SK-N-SH treated with all-trans-retinoic acid at 6 μM for 48 hours (cell line): ENCODE measurements at regions not wholly inside any gene's neighbourhood (a gene's known extent, or its start where the extent isn't known, plus 50 kb on each side); places are given as distances from the start of the nearest gene placed in this dataset.

Source experiments
- ATAC-seq: fragments of 200-7000 bp; cut with Tn5 transposase; 3 replicates; pipeline ENCODE4 v1.9.1; 2020; ENCODE audit warnings: mild to moderate bottlenecking, moderate library complexity
- CSDC2 ChIP-seq: fragments of 250-450 bp; sonication (Bioruptor Pico); IDR thresholded peaks from 2 replicates; pipeline ENCODE4 v1.5.0; 2020; ENCODE audit warnings: mild to moderate bottlenecking, moderate library complexity
- ESRRG ChIP-seq: fragments of 250-450 bp; sonication (Bioruptor Pico); IDR thresholded peaks from 2 replicates; pipeline ENCODE4 v1.6.1; 2021; ENCODE audit warnings: mild to moderate bottlenecking
- GLIS3 ChIP-seq: fragments of 250-450 bp; sonication (Bioruptor Pico); IDR thresholded peaks from 2 replicates; pipeline ENCODE4 v1.5.0; 2020; ENCODE audit warnings: mild to moderate bottlenecking, moderate library complexity
- ISL1 ChIP-seq: fragments of 250-450 bp; sonication (Bioruptor Pico); IDR thresholded peaks from 2 replicates; pipeline ENCODE4 v2.1.2; 2022; ENCODE audit warnings: mild to moderate bottlenecking, moderate library complexity
- OSR1 ChIP-seq: fragments of 250-450 bp; sonication (Bioruptor Pico); IDR thresholded peaks from 2 replicates; pipeline ENCODE4 v1.8.0; 2022; ENCODE audit warnings: moderate library complexity, mild to moderate bottlenecking, inconsistent platforms
- PPARA ChIP-seq: fragments of 250-450 bp; sonication (Bioruptor Pico); IDR thresholded peaks from 2 replicates; pipeline ENCODE4 v1.5.0; 2020; ENCODE audit warnings: mild to moderate bottlenecking, borderline replicate concordance
- RARB ChIP-seq: fragments of 250-450 bp; sonication (Bioruptor Pico); IDR thresholded peaks from 2 replicates; pipeline ENCODE4 v1.8.0; 2021; ENCODE audit warnings: mild to moderate bottlenecking, moderate library complexity
- SNAI2 ChIP-seq: fragments of 250-450 bp; sonication (Bioruptor Pico); IDR thresholded peaks from 2 replicates; pipeline ENCODE4 v1.5.0; 2020; ENCODE audit warnings: mild to moderate bottlenecking, moderate library complexity
- TCF4 ChIP-seq: fragments of 250-450 bp; sonication (Bioruptor Pico); IDR thresholded peaks from 2 replicates; pipeline ENCODE4 v1.8.0; 2021; ENCODE audit warnings: mild to moderate bottlenecking, moderate library complexity, borderline replicate concordance
- TOX ChIP-seq: fragments of 250-450 bp; sonication (Bioruptor Pico); IDR thresholded peaks from 2 replicates; pipeline ENCODE4 v1.8.0; 2021; ENCODE audit warnings: mild to moderate bottlenecking, moderate library complexity, borderline replicate concordance
- ZC3H10 ChIP-seq: fragments of 250-450 bp; sonication (Bioruptor Pico); IDR thresholded peaks from 2 replicates; pipeline ENCODE4 v1.5.1; 2021; ENCODE audit warnings: mild to moderate bottlenecking, moderate library complexity
- ZFP3 ChIP-seq: fragments of 250-450 bp; sonication (Bioruptor Pico); IDR thresholded peaks from 2 replicates; pipeline ENCODE4 v1.5.0; 2020; ENCODE audit warnings: mild to moderate bottlenecking, moderate library complexity
- ZNF565 ChIP-seq: fragments of 450-650 bp; formaldehyde crosslinking; conservative IDR thresholded peaks from 2 replicates; pipeline ENCODE4 v1.5.0; 2020; ENCODE audit warnings: low read depth, mild to moderate bottlenecking, moderate library complexity
- ZNF70 ChIP-seq: fragments of 450-650 bp; formaldehyde crosslinking; IDR thresholded peaks from 2 replicates; pipeline ENCODE4 v1.5.0; 2020; ENCODE audit warnings: mild to moderate bottlenecking, moderate library complexity
- ZNF8 ChIP-seq: fragments of 450-650 bp; formaldehyde crosslinking; IDR thresholded peaks from 2 replicates; pipeline ENCODE4 v1.5.0; 2020; ENCODE audit warnings: mild to moderate bottlenecking, moderate library complexity
- TF ChIP-seq, protein P1 (sequence below): fragments of 250-450 bp; sonication (Bioruptor Pico); IDR thresholded peaks from 2 replicates; pipeline ENCODE4 v1.8.0; 2020; ENCODE audit warnings: mild to moderate bottlenecking, moderate library complexity, borderline replicate concordance
- TF ChIP-seq, protein P2 (sequence below): fragments of 250-450 bp; sonication (Bioruptor Pico); IDR thresholded peaks from 2 replicates; pipeline ENCODE4 v1.5.1; 2021; ENCODE audit warnings: mild to moderate bottlenecking, moderate library complexity
- TF ChIP-seq, protein P3 (sequence below): fragments of 250-450 bp; sonication (Bioruptor Pico); IDR thresholded peaks from 2 replicates; pipeline ENCODE4 v1.5.0; 2020; ENCODE audit warnings: mild to moderate bottlenecking, moderate library complexity
- TF ChIP-seq, protein P4 (sequence below): fragments of 250-450 bp; sonication (Bioruptor Pico); IDR thresholded peaks from 2 replicates; pipeline ENCODE4 v1.8.0; 2021; ENCODE audit warnings: low read depth, mild to moderate bottlenecking, moderate library complexity, borderline replicate concordance
- TF ChIP-seq, protein P5 (sequence below): fragments of 250-450 bp; sonication (Bioruptor Pico); IDR thresholded peaks from 2 replicates; pipeline ENCODE4 v1.5.1; 2020; ENCODE audit warnings: low read depth, mild to moderate bottlenecking, moderate library complexity

DNA sequence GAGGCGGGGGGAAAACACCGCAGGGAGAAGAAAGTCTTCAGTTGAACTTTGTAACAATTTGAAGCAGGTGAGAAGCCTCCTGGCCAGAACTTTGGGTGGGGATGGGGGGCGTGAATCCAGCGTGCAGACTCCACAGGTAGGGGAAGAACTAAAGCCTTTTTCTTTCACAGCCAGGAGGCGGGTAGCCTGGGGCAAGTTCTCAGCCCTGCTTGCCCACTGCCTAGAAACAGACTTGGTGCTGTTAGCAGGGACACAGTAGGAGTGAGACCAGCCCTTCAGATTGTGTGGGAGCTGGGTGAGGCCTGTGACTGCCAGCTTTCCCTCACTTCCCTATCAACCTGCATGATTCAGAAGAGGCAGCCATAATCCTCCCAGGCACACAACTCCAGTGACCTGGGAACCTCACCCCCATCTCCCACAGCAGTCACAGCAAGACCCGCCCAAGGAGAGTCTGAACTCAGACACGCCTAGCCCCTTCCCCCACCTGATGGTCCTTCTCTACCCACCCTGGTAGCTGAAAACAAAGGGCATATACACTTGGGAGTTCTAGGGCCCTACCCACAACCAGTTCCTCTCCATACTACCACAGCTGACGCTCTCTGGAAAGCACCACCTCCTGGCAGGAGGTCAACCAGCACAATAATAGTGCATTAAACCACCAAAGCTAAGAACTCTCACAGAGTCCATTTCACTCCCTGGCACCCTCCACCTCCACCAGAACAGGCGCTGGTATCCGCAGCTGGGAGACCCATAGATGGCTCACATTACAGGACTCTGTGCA, 83.5 kb upstream of the CDC42BPA start (continued):
- TF ChIP-seq, protein P1, sequence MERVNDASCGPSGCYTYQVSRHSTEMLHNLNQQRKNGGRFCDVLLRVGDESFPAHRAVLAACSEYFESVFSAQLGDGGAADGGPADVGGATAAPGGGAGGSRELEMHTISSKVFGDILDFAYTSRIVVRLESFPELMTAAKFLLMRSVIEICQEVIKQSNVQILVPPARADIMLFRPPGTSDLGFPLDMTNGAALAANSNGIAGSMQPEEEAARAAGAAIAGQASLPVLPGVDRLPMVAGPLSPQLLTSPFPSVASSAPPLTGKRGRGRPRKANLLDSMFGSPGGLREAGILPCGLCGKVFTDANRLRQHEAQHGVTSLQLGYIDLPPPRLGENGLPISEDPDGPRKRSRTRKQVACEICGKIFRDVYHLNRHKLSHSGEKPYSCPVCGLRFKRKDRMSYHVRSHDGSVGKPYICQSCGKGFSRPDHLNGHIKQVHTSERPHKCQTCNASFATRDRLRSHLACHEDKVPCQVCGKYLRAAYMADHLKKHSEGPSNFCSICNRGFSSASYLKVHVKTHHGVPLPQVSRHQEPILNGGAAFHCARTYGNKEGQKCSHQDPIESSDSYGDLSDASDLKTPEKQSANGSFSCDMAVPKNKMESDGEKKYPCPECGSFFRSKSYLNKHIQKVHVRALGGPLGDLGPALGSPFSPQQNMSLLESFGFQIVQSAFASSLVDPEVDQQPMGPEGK (CRISPR knock-in tag), result no peak
- TF ChIP-seq SNAI2 (CRISPR knock-in tag) (no peak), ZNF8 (CRISPR knock-in tag) (no peak)
- TF ChIP-seq, all 23 proteins: peak for 0

DNA sequence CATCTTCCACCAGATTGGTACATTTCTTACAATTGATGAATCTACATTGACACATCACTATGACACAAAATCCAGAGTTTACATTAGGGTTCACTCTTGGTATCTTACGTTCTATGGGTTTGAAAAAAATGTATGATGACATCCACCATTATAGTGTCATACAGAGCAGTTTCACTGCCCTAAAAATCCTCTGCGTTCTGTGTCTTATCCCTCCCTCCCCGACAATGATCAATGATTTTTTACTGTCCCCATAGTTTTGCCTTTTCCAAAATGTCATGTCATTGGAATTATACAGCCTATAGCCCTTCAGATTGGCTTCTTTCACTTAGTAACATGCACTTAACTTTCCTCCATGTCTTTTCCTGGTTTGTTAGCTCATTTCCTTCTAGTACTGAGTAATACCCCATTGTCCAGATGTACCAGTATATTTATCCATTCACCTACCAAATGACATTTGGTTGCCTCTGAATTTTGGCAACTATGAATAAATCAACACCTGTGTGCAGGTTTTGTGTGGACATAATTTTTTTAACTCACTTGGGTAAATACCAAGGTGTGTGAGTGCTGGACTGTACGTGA, 80.9 kb upstream of the CDC42BPA start:
- TF ChIP-seq PPARA (CRISPR knock-in tag), result no peak
- TF ChIP-seq, protein P2, sequence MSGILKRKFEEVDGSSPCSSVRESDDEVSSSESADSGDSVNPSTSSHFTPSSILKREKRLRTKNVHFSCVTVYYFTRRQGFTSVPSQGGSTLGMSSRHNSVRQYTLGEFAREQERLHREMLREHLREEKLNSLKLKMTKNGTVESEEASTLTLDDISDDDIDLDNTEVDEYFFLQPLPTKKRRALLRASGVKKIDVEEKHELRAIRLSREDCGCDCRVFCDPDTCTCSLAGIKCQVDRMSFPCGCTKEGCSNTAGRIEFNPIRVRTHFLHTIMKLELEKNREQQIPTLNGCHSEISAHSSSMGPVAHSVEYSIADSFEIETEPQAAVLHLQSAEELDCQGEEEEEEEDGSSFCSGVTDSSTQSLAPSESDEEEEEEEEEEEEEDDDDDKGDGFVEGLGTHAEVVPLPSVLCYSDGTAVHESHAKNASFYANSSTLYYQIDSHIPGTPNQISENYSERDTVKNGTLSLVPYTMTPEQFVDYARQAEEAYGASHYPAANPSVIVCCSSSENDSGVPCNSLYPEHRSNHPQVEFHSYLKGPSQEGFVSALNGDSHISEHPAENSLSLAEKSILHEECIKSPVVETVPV (CRISPR knock-in tag), result no peak
- TF ChIP-seq, protein P3, sequence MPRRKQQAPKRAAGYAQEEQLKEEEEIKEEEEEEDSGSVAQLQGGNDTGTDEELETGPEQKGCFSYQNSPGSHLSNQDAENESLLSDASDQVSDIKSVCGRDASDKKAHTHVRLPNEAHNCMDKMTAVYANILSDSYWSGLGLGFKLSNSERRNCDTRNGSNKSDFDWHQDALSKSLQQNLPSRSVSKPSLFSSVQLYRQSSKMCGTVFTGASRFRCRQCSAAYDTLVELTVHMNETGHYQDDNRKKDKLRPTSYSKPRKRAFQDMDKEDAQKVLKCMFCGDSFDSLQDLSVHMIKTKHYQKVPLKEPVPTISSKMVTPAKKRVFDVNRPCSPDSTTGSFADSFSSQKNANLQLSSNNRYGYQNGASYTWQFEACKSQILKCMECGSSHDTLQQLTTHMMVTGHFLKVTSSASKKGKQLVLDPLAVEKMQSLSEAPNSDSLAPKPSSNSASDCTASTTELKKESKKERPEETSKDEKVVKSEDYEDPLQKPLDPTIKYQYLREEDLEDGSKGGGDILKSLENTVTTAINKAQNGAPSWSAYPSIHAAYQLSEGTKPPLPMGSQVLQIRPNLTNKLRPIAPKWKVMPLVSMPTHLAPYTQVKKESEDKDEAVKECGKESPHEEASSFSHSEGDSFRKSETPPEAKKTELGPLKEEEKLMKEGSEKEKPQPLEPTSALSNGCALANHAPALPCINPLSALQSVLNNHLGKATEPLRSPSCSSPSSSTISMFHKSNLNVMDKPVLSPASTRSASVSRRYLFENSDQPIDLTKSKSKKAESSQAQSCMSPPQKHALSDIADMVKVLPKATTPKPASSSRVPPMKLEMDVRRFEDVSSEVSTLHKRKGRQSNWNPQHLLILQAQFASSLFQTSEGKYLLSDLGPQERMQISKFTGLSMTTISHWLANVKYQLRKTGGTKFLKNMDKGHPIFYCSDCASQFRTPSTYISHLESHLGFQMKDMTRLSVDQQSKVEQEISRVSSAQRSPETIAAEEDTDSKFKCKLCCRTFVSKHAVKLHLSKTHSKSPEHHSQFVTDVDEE (CRISPR knock-in tag), result no peak
- no peak for TF ChIP-seq ZC3H10 (CRISPR knock-in tag)
- no peak for TF ChIP-seq ZNF565 (CRISPR knock-in tag)
- TF ChIP-seq TOX (CRISPR knock-in tag), result no peak
- no peak for TF ChIP-seq ESRRG (CRISPR knock-in tag)
- no peak for TF ChIP-seq CSDC2
- TF ChIP-seq TCF4, result no peak
- no peak for TF ChIP-seq GLIS3 (CRISPR knock-in tag)
- no peak for TF ChIP-seq SNAI2 (CRISPR knock-in tag)
- no peak for TF ChIP-seq RARB (CRISPR knock-in tag)
- no peak for TF ChIP-seq OSR1 (CRISPR knock-in tag)
- no peak for ATAC-seq

DNA sequence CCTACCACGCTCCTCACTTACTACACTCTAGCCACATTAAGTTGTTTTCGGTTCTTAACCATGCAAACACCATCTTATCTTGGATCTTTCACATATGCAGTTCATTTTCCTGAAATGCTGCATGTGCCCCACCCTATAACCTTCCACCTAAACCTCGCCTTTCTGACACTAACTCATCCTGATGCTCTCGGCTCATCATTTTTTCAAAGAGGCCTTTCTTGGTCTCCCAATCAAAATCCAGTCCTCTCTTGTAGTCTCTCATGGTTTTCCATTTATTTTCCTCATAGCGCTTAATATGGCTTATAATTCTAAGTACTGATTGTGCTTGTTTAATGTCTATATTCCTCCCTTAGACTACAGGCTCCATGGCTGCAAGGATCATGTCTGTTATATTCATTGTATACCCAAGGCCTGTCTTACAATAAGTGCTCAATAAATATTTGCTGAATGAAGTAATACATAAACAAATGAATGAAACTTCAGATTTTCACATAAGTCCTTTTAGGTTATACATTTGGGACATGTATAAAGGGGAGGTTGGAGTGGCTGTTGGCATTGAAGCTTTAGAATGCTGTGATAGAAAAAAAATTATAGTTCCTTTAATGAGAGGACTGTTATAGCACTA, 79.2 kb upstream of the CDC42BPA start:
- no peak for ATAC-seq
- TF ChIP-seq ZNF8 (CRISPR knock-in tag), result no peak
- TF ChIP-seq ZNF70 (CRISPR knock-in tag), result no peak
- TF ChIP-seq, protein P2 (CRISPR knock-in tag), result no peak
- TF ChIP-seq, protein P4, sequence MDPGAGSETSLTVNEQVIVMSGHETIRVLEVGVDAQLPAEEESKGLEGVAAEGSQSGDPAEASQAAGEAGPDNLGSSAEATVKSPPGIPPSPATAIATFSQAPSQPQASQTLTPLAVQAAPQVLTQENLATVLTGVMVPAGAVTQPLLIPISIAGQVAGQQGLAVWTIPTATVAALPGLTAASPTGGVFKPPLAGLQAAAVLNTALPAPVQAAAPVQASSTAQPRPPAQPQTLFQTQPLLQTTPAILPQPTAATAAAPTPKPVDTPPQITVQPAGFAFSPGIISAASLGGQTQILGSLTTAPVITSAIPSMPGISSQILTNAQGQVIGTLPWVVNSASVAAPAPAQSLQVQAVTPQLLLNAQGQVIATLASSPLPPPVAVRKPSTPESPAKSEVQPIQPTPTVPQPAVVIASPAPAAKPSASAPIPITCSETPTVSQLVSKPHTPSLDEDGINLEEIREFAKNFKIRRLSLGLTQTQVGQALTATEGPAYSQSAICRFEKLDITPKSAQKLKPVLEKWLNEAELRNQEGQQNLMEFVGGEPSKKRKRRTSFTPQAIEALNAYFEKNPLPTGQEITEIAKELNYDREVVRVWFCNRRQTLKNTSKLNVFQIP (CRISPR knock-in tag), result no peak
- no peak for TF ChIP-seq TOX (CRISPR knock-in tag)
- TF ChIP-seq, protein P3 (CRISPR knock-in tag), result no peak
- no peak for TF ChIP-seq ISL1 (CRISPR knock-in tag)
- TF ChIP-seq PPARA (CRISPR knock-in tag), result no peak
- TF ChIP-seq, protein P5, sequence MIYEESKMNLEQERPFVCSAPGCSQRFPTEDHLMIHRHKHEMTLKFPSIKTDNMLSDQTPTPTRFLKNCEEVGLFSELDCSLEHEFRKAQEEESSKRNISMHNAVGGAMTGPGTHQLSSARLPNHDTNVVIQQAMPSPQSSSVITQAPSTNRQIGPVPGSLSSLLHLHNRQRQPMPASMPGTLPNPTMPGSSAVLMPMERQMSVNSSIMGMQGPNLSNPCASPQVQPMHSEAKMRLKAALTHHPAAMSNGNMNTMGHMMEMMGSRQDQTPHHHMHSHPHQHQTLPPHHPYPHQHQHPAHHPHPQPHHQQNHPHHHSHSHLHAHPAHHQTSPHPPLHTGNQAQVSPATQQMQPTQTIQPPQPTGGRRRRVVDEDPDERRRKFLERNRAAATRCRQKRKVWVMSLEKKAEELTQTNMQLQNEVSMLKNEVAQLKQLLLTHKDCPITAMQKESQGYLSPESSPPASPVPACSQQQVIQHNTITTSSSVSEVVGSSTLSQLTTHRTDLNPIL, result no peak
- no peak for TF ChIP-seq ZFP3 (CRISPR knock-in tag)
- no peak for TF ChIP-seq TCF4
- no peak for TF ChIP-seq CSDC2
